ENCODE measurements at regions not wholly inside any gene's neighbourhood (a gene's known extent, or its start where the extent isn't known, plus 50 kb on each side); places are given as distances from the start of the nearest gene placed in this dataset.

- Histone ChIP-seq H3K4me3 (no peak overlapping the region), H3K9me3 (no peaks in the 10 kb centered on the region), H3K27ac (no peak overlapping the region), H3K4me1 (no peaks in the 10 kb centered on the region), H3K36me3 (no peaks in the 10 kb centered on the region), H3K27me3 (no peaks in the 10 kb centered on the region)
- no peak for DNase-seq (ENCODE audit: low spot score in 2 of 2)
- intact Hi-C loops (cut with DNase I): no loop called here
- TF ChIP-seq CTCF (IDR thresholded peaks at IDR 0.05): no peak
Measured at GRCh38 chr12:83689333-83689732, 1002.6 kb downstream of the TMTC2 start.

GRCh38 chr12:83676781-83677295 is 990.1 kb downstream of the TMTC2 start:
- Histone ChIP-seq H3K27ac (no peak overlapping the region), H3K4me1 (no peaks in the 10 kb centered on the region), H3K36me3 (no peaks in the 10 kb centered on the region), H3K4me3 (no peak overlapping the region), H3K27me3 (no peaks in the 10 kb centered on the region), H3K9me3 (no peaks in the 10 kb centered on the region)
- intact Hi-C loops (cut with DNase I): no loop called here
- no peak for DNase-seq (ENCODE audit: low spot score in 2 of 2)
- TF ChIP-seq CTCF (IDR thresholded peaks at IDR 0.05): no peak

- Histone ChIP-seq H3K4me1 (no peaks in the 10 kb centered on the region), H3K36me3 (no peaks in the 10 kb centered on the region), H3K27ac (no peak overlapping the region), H3K4me3 (no peak overlapping the region), H3K9me3 (no peaks in the 10 kb centered on the region), H3K27me3 (no peaks in the 10 kb centered on the region)
- intact Hi-C loops (cut with DNase I): no loop called here
- no peak for TF ChIP-seq CTCF (IDR thresholded peaks at IDR 0.05)
- DNase-seq (ENCODE audit: low spot score in 2 of 2): no peak
Measured at GRCh38 chr12:83666690-83667089, 980.0 kb downstream of the TMTC2 start.

GRCh38 chr12:83665634-83666218 is 979.0 kb downstream of the TMTC2 start:
- DNase-seq (ENCODE audit: low spot score in 2 of 2): no peak
- no peak overlapping the region for H3K4me3 ChIP-seq
- no peaks in the 10 kb centered on the region for H3K9me3 ChIP-seq
- intact Hi-C loops (cut with DNase I): no loop called here
- TF ChIP-seq CTCF (IDR thresholded peaks at IDR 0.05): no peak
- H3K36me3 ChIP-seq: no peaks in the 10 kb centered on the region
- H3K27me3 ChIP-seq: no peaks in the 10 kb centered on the region
- H3K4me1 ChIP-seq: no peaks in the 10 kb centered on the region
- no peak overlapping the region for H3K27ac ChIP-seq

- H3K27me3 ChIP-seq: no peaks in the 10 kb centered on the region
- no peak for DNase-seq (ENCODE audit: low spot score in 2 of 2)
- no peak overlapping the region for H3K27ac ChIP-seq
- intact Hi-C loops (cut with DNase I): no loop called here
- H3K4me3 ChIP-seq: no peak overlapping the region
- TF ChIP-seq CTCF (IDR thresholded peaks at IDR 0.05): no peak
- no peaks in the 10 kb centered on the region for H3K36me3 ChIP-seq
- no peaks in the 10 kb centered on the region for H3K4me1 ChIP-seq
- H3K9me3 ChIP-seq: no peaks in the 10 kb centered on the region
Measured at GRCh38 chr12:83664650-83665049, 977.9 kb downstream of the TMTC2 start.

Data from ascending aorta (tissue), 2 donors.